ENCODE measurements at regions not wholly inside any gene's neighbourhood (a gene's known extent, or its start where the extent isn't known, plus 50 kb on each side); places are given as distances from the start of the nearest gene placed in this dataset.

DNA sequence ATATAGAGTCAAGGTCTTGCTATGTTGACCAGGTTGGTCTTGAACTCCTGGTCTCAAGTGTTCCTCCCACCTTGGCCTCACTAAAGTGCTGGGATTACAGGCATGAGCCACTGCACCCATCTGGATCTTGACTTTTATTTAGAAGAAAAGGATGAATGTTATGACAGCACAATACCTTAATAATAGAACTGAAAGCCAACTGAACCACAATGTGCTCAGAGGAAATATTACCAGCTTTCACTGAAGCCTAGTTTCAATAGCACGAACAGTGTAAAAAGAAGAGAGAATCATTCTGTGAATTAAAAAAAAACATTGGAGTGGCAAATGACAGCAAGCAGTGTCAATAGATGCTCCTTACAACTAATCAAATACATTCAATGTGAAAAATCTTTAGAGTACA lies 239.2 kb upstream of the RMST start:
- Histone ChIP-seq H3K4me1 (ENCODE audit: control insufficient read depth, insufficient read depth, low read length) (no peaks in the 10 kb centered on the region), H3K9me3 (ENCODE audit: control insufficient read depth, insufficient read depth, low read depth, low read length) (no peaks in the 10 kb centered on the region), H3K27me3 (ENCODE audit: control insufficient read depth, insufficient read depth, low read length) (no peaks in the 10 kb centered on the region), H3K27ac (ENCODE audit: low read length) (no peak overlapping the region), H3K4me3 (ENCODE audit: low read depth in 2 of 2, low read length in 2 of 2) (no peak overlapping the region), H3K36me3 (ENCODE audit: control insufficient read depth, insufficient read depth, low read length) (no peaks in the 10 kb centered on the region)
- ChIA-PET CTCF (no interaction called here), POLR2A (no interaction called here)
- intact Hi-C loops (cut with micrococcal nuclease; ENCODE audit: unreplicated experiment) (no loop called here), in situ Hi-C loops (cut with HindIII; ENCODE audit: low pct_unique_long_range_greater_than_20kb, low sequenced_read_pairs) (no loop called here)
- ATAC-seq (no peak), DNase-seq (ENCODE audit: low read depth, low spot score) (no peak)
- TF ChIP-seq REST (IDR thresholded peaks at IDR 0.05; ENCODE audit: insufficient read depth in 1 of 2, low read depth in 2 of 2, low read length in 1 of 2) (no peak), SIN3A (IDR thresholded peaks at IDR 0.05; ENCODE audit: borderline replicate concordance, insufficient read depth, low read depth, low read length) (no peak), TCF7L2 (IDR thresholded peaks at IDR 0.05; ENCODE audit: low read depth, low read length) (no peak), CTCF (IDR thresholded peaks at IDR 0.05) (no peak), POLR2AphosphoS5 (IDR thresholded peaks at IDR 0.05; ENCODE audit: low read depth, low read length) (no peak)
- BruUV-seq (replicated peaks), result no TSS peak

DNA sequence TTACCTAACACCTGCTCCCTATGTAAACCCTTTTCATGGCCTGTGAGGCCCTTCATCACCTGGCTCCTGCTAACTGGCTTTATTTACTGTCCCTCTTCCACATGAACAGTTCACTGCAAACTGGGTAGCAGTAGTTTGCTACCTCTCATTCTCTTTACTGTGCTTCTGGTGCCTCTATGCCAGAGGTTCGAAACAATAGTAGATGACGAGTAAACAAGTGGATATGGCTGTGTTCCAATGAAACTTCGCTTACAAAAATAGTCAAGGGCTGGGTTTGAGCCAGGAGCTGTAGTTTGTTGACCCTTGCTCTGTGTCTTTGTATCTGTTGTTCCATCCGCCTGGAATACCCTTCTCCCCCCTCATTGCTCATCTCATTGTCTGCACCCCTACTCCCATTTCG lies 233.6 kb upstream of the RMST start:
- Histone ChIP-seq H3K9me3 (ENCODE audit: control insufficient read depth, insufficient read depth, low read depth, low read length) (no peaks in the 10 kb centered on the region), H3K27ac (ENCODE audit: low read length) (no peak overlapping the region), H3K4me1 (ENCODE audit: control insufficient read depth, insufficient read depth, low read length) (no peaks in the 10 kb centered on the region), H3K27me3 (ENCODE audit: control insufficient read depth, insufficient read depth, low read length) (no peaks in the 10 kb centered on the region), H3K36me3 (ENCODE audit: control insufficient read depth, insufficient read depth, low read length) (no peaks in the 10 kb centered on the region), H3K4me3 (ENCODE audit: low read depth in 2 of 2, low read length in 2 of 2) (no peak overlapping the region)
- BruUV-seq (replicated peaks), result no TSS peak
- TF ChIP-seq REST (IDR thresholded peaks at IDR 0.05; ENCODE audit: insufficient read depth in 1 of 2, low read depth in 2 of 2, low read length in 1 of 2) (no peak), SIN3A (IDR thresholded peaks at IDR 0.05; ENCODE audit: borderline replicate concordance, insufficient read depth, low read depth, low read length) (no peak), CTCF (IDR thresholded peaks at IDR 0.05) (no peak)
- ChIA-PET POLR2A (no interaction called here), CTCF (no interaction called here)
- ATAC-seq (no peak), DNase-seq (ENCODE audit: low read depth, low spot score) (no peak)
- intact Hi-C loops (cut with micrococcal nuclease; ENCODE audit: unreplicated experiment) (no loop called here), in situ Hi-C loops (cut with HindIII; ENCODE audit: low pct_unique_long_range_greater_than_20kb, low sequenced_read_pairs) (no loop called here)

All from Panc1 (cell line).